NCI-H1417 treated with DMSO at 0.1 percent for 48 hours (cell line): ENCODE measurements at regions not wholly inside any gene's neighbourhood (a gene's known extent, or its start where the extent isn't known, plus 50 kb on each side); places are given as distances from the start of the nearest gene placed in this dataset.

ENCODE experiments used
- DNase-seq: peaks from one replicate; lab custom pipeline; 2025; lab: John Stamatoyannopoulos, UW

- no peak for DNase-seq
Measured at GRCh38 chr7:18243731-18244130, 216.1 kb upstream of the PRPS1L1 start.

- DNase-seq: no peak
Measured at GRCh38 chr7:18250133-18250532, 222.5 kb upstream of the PRPS1L1 start.

GRCh38 chr7:18257711-18258110, 230.1 kb upstream of the PRPS1L1 start:
- no peak for DNase-seq

- no peak for DNase-seq
Measured at GRCh38 chr7:18262058-18262457, 233.5 kb upstream of the HDAC9 start.

GRCh38 chr7:18265611-18266281, 229.8 kb upstream of the HDAC9 start:
- no peak for DNase-seq

GRCh38 chr7:18268571-18268970, 227.0 kb upstream of the HDAC9 start:
- no peak for DNase-seq

- DNase-seq: no peak
Measured at GRCh38 chr7:18276380-18276779, 219.2 kb upstream of the HDAC9 start.

- no peak for DNase-seq
Measured at GRCh38 chr7:18278316-18278715, 217.2 kb upstream of the HDAC9 start.

GRCh38 chr7:18283045-18283444, 212.5 kb upstream of the HDAC9 start:
- no peak for DNase-seq

- DNase-seq: no peak
Measured at GRCh38 chr7:18287482-18287881, 208.1 kb upstream of the HDAC9 start.

GRCh38 chr7:18288322-18289037, 207.1 kb upstream of the HDAC9 start:
- DNase-seq: no peak

GRCh38 chr7:18289788-18290187, 205.8 kb upstream of the HDAC9 start:
- no peak for DNase-seq

- no peak for DNase-seq
Measured at GRCh38 chr7:18290223-18290622, 205.3 kb upstream of the HDAC9 start.

GRCh38 chr7:18290865-18291264, 204.7 kb upstream of the HDAC9 start:
- DNase-seq: no peak

GRCh38 chr7:18292584-18292983, 203.0 kb upstream of the HDAC9 start:
- DNase-seq: no peak

- DNase-seq: no peak
Measured at GRCh38 chr7:18293759-18294158, 201.8 kb upstream of the HDAC9 start.

- DNase-seq: no peak
Measured at GRCh38 chr7:18294411-18294810, 201.1 kb upstream of the HDAC9 start.

GRCh38 chr7:18295781-18296423, 199.6 kb upstream of the HDAC9 start:
- no peak for DNase-seq

- DNase-seq: no peak
Measured at GRCh38 chr7:18302097-18302496, 193.5 kb upstream of the HDAC9 start.

GRCh38 chr7:18305866-18306265, 189.7 kb upstream of the HDAC9 start:
- no peak for DNase-seq

- DNase-seq: no peak
Measured at GRCh38 chr7:18306696-18307095, 188.9 kb upstream of the HDAC9 start.

- no peak for DNase-seq
Measured at GRCh38 chr7:18308938-18309337, 186.6 kb upstream of the HDAC9 start.

- DNase-seq: no peak
Measured at GRCh38 chr7:18312482-18312881, 183.1 kb upstream of the HDAC9 start.
